H1 (cell line): ENCODE measurements at regions not wholly inside any gene's neighbourhood (a gene's known extent, or its start where the extent isn't known, plus 50 kb on each side); places are given as distances from the start of the nearest gene placed in this dataset.

Experiments used
- KDM1A ChIP-seq: fragments of 200-600, 300-600 bp; sonication (generic); IDR thresholded peaks from 2 replicates; pipeline ENCODE4 v1.7.1; 2016; ENCODE audit warnings: mild to moderate bottlenecking, low read length, borderline replicate concordance
- NRF1 ChIP-seq: IDR thresholded peaks from 2 replicates; pipeline ENCODE4 v1.6.1; 2011; ENCODE audit warnings: mild to moderate bottlenecking, low read depth, low read length, improper control_type of control experiment
- SP2 ChIP-seq: IDR thresholded peaks from 2 replicates; pipeline ENCODE4 v1.6.1; 2012; ENCODE audit warnings: mild to moderate bottlenecking, low read length, inconsistent platforms
- TBP ChIP-seq: IDR thresholded peaks from 2 replicates; pipeline ENCODE4 v1.6.1; 2011; ENCODE audit warnings: low read depth, low read length, improper control_type of control experiment

- TF ChIP-seq NRF1 (no peak), KDM1A (no peak), TBP (no peak), SP2 (no peak)
Measured at GRCh38 chr6:139533573-139534471, 159.4 kb upstream of the CITED2 start (continued).
